ENCODE measurements at regions not wholly inside any gene's neighbourhood (a gene's known extent, or its start where the extent isn't known, plus 50 kb on each side); places are given as distances from the start of the nearest gene placed in this dataset.
"Not testable (repeated sequence)": the region's sequence is repeated elsewhere in the genome, so short reads cannot be mapped to it uniquely, and the experiment has no call there.

GRCh38 chr7:90070238-90070637 lies 84.0 kb upstream of the STEAP1 start:
- not testable (repeated sequence) for DNase-seq (ENCODE audit: low read depth)

- DNase-seq (ENCODE audit: low read depth) = no peak
Measured at GRCh38 chr7:90078921-90079320, 75.3 kb upstream of the STEAP1 start.

- no peak for DNase-seq (ENCODE audit: low read depth)
Measured at GRCh38 chr7:90081621-90082020, 72.6 kb upstream of the STEAP1 start.

GRCh38 chr7:90092506-90092905 lies 61.8 kb upstream of the STEAP1 start:
- DNase-seq (ENCODE audit: low read depth) = no peak

GRCh38 chr7:90094030-90094429 lies 60.2 kb upstream of the STEAP1 start:
- no peak for DNase-seq (ENCODE audit: low read depth)

Measured in non-pigmented ciliary epithelial cell (primary cell).